ENCODE measurements at regions not wholly inside any gene's neighbourhood (a gene's known extent, or its start where the extent isn't known, plus 50 kb on each side); places are given as distances from the start of the nearest gene placed in this dataset.
"Not testable (repeated sequence)": the region's sequence is repeated elsewhere in the genome, so short reads cannot be mapped to it uniquely, and the experiment has no call there.

DNA sequence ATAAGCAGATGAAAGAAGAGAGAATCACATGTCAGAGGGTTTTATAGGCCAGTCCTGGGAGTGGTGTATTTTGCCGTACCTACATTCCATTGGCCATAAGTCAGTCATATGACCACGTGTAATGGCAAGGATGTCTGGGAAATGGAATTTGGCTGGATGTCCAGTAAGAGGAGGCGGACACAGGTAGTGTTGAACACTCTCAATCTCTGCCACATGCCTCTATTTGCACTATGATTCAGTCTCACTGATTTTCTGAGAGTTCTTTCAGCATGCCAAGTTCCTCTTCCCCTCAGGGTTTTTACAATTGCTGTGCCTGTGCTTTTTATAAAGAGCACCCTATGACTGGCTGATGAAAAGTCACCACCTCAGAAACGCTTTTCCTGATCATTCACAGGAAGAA lies 164.2 kb upstream of the GPR101 start:
- DNase-seq (ENCODE audit: low read depth), result no peak

DNA sequence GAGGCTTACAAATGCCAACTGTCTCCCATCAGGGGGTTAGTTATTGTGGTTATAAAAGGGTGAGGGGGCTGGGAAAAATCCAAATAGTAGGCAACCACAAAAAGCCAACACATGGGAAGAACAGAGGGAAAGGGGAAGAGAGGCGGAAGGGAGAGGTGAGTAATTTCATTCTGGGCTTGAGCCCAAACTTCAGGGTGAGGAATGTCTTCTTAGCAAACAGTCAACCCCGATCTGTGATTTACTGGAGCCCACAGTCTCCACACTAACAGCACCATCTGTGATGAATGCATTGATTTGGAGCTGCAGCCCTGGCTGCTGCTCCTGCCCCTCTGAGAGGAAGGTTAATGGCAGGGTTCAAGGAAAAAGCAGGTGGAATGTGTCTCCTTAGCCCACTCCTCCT lies 162.2 kb upstream of the GPR101 start:
- peak; percentile 51 for DNase-seq (ENCODE audit: low read depth)

DNA sequence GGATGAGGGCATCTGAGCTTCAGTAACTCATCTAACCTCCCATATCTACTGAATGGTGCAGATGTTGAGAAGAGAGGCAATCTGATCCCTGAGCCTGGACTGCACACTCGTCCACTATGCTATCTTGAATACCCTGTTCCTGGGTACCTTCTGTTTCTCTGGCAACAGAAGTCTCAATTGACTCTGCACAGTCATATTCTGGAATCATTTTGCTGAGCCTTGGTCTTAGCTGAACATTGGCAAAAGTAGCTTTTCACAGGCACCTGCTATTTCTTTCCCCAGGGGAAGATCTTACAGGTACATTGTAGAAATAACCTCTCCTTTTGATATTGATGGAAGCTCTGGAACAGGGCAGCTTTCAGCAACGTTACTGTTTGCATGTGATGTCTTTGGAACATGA lies 161.5 kb upstream of the GPR101 start:
- no peak for DNase-seq (ENCODE audit: low read depth)

DNA sequence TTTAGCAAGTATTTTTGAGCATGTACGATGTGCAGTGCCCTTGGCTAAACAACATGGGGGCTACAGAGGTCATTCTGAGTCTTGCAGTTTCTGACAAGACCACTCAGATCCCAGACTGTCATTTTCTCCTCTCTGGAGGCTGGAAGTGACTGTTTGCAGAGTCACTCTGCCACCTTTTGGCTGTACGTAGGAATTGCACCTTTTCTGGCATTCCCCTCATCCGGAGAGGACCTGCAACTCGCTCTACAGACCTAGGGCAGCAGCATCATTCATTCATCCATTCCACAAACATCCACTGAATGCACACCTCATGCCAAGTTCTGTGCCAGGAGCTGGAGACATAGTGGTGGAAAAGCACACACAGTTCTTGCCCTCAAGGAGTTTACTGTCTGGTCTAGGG lies 160.4 kb upstream of the GPR101 start:
- DNase-seq (ENCODE audit: low read depth), result peak; percentile 23

DNA sequence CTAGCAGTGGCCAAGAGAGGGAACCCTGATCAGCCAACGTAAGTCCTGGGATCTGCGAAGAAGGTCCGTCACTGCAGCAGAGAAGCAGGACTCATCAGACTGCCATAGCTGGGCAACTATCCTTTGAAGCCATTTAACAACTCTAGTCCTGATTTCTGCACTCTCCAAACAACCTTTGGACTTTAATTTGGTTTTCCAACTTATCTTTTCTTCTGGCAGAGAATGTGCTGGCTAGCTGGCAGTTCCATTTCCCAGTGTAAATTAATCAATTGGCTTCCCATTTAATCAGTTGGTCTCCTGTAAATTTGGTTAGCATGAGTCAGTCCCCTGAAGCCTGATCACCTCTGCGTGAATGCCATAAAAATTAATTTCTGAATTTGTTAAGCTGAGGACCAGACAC lies 153.7 kb upstream of the GPR101 start:
- no peak for DNase-seq (ENCODE audit: low read depth)

DNA sequence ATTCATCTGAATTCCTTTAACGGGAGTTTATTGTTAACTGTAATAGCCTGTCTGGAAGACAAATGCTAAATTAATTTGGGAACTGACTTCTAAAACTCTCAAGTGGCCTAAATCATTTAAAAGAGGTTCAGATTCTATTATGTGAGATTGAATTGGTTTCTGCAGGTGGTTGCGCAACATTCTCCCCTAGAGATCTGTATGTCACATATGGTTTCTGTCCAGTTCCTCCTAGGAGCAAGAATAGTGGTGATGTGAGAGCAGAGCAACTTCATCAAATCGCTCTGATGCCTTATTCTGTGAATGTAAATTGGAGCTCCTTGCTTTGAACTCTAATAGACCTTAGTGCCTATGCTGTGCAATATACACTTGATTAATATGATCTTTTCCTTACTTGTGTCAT lies 144.6 kb upstream of the GPR101 start:
- DNase-seq (ENCODE audit: low read depth), result no peak

GRCh38 chrX:137172317-137172948 lies 138.6 kb upstream of the GPR101 start:
- DNase-seq (ENCODE audit: low read depth), result no peak

- no peak for DNase-seq (ENCODE audit: low read depth)
These were observed 137.8 kb upstream of the GPR101 start for GRCh38 chrX:137171626-137172025.

DNA sequence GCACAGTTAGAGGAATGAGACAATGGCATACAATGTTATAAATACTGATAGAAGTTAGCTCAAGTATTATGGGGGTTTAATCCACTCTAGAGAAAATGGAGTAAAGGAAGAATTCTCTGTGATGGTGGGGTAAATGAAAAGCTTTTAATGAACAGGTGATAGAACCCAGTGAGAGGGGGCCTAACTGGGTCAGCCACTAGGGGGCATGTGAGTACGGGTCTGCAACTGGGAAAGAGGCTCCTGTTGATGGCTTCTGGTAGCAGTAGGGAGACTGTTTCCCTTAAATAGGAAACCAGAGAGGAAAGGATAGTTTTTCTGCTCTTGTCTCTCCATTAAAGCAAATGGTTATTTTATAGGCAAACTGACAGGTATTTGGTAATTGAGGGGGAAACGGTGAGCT lies 132.8 kb upstream of the GPR101 start:
- DNase-seq (ENCODE audit: low read depth), result peak; percentile 1

DNA sequence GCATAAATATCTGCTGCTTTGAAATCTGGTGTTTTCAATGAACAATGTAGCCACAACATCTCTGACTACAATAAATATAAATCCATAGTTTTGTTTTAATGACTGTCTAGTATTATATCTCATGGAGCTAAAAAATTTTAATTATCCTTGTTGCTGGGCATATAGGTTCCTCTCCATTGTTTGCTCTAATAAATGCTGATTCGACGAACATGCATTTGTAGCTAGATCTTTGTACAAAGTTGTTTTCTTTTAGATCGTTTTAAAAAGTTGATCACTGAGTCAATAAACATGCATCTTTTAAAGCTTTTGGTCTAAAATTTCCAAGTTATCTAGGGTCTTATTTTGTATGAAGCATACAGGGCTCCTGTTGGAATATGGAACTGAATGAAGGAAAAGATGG lies 130.5 kb upstream of the GPR101 start:
- DNase-seq (ENCODE audit: low read depth), result no peak

GRCh38 chrX:137151403-137151802 lies 117.6 kb upstream of the GPR101 start:
- no peak for DNase-seq (ENCODE audit: low read depth)

DNA sequence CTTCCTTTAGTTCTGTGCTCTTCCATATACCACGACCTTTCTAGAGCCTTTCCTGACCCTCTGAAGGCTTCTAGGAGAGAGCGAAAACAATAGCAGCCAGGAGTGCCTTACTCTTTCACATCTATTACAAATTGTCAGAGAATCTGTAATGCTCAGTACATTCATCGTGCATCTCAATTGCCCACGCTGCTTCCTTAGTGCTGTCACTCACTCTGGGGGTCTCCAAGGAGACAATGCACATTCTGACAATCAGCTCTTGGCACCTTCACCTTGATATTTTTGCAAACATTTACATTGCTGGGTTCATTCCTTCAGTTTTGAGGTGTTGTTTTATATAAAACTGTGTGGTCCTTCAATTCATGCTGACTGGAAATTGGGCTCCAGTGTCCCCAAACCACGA lies 110.1 kb upstream of the GPR101 start:
- no peak for DNase-seq (ENCODE audit: low read depth)

GRCh38 chrX:137122651-137123050 lies 88.9 kb upstream of the GPR101 start:
- not testable (repeated sequence) for DNase-seq (ENCODE audit: low read depth)

GRCh38 chrX:137119049-137119448 lies 85.3 kb upstream of the GPR101 start:
- no peak for DNase-seq (ENCODE audit: low read depth)

- DNase-seq (ENCODE audit: low read depth), result no peak
These were observed 84.7 kb upstream of the GPR101 start for GRCh38 chrX:137118536-137118935.

DNA sequence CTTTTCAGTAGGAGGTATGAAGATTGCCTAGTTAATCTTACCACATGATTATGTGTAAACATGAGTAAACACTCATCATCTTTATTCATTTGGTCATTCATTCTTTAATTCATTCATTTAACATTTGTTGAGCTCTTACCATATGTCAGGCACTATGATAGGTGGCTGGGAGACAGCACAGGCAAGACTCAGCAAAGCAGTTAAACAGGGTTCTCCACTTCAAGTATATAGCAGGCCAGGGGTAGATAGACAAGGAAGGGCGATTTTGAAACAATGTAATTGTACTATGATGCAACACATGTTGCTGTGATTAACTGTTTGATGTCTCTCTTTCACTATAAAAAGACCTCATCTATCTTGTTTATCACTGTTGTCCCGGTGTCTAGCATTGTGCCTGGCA lies 84.3 kb upstream of the GPR101 start:
- no peak for DNase-seq (ENCODE audit: low read depth)

DNA sequence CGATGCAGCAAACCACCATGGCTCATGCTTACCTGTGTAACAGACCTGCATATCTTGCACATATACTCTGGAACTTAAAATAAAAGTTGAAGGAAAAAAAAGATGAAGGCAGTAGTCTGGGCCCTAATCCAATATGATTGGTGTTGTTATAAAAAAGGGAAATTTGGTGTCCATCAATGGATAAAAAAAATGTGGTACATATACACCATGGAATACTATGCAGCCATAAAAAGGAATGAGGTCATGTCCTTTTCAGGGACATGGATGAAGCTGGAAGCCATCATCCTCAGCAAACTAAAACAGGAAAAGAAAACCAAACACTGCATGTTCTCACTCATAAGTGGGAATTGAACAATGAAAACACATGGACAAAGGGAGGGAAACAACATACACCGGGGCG lies 74.1 kb upstream of the GPR101 start:
- not testable (repeated sequence) for DNase-seq (ENCODE audit: low read depth)

DNA sequence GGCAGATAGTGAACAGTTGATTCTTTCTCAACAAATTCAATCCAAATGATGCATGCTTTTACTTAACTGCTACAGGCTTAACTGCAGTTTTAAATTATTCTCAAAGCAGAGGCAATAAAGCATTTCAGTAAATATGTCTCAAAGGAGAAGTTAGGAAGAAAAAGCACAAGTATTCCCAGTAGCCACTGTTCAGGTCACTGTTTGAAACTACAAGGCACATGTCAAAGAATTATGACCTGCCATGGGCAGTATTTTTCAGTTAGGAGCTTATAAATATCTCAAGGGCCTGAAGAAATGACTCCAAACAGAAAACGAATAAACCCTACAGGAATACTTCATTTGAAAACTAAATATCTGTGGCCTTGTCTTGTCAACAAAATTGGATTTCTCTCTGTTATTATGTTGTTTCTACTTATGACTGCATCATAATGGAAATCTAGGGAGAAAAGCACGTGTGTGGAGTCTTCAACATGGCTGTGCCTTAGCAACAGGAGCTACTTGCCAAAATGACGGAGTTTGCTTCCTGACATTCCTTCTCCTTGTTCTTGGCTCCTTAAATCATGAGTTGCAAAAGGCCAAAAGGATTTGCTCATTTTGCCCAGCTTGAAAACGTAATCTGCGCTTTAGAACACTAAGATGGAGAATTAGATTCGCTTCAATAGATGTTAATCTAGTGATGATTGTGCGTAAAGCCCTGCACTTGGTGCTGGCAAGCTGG lies 67.6 kb upstream of the GPR101 start:
- no peak for DNase-seq (ENCODE audit: low read depth)
